ENCODE measurements at regions not wholly inside any gene's neighbourhood (a gene's known extent, or its start where the extent isn't known, plus 50 kb on each side); places are given as distances from the start of the nearest gene placed in this dataset.
A peak's percentile ranks its signal among the peaks of the same experiment; 100 is the strongest.

- no peak overlapping the region for H3K27ac ChIP-seq (ENCODE audit: low read depth, low read length)
- no peaks in the 10 kb centered on the region for H3K79me2 ChIP-seq (ENCODE audit: control insufficient read depth, insufficient read depth, low read length, unreplicated experiment)
- peaks cover 14% of the 10 kb centered on the region; the same call in 1 of the 2 replicates for H3K27me3 ChIP-seq (ENCODE audit: insufficient read depth, low read length)
- no peaks in the 10 kb centered on the region for H3K4me1 ChIP-seq (ENCODE audit: control insufficient read depth, insufficient read depth, low read length, unreplicated experiment)
- no peak overlapping the region for H3K4me3 ChIP-seq (ENCODE audit: low read depth, low read length)
- no peak overlapping the region for H2AFZ ChIP-seq (ENCODE audit: low read length, unreplicated experiment)
- H3K36me3 ChIP-seq (ENCODE audit: insufficient read depth, low read length), result no peaks in the 10 kb centered on the region
Observed at GRCh38 chr2:238777369-238778067, 70.4 kb upstream of the TWIST2 start.

- no peak overlapping the region for H3K27ac ChIP-seq (ENCODE audit: low read depth, low read length)
- 0 out of 2 replicates have a peak, but pooled peaks cover 2% of the 10 kb centered on the region for H3K27me3 ChIP-seq (ENCODE audit: insufficient read depth, low read length)
- no peaks in the 10 kb centered on the region for H3K36me3 ChIP-seq (ENCODE audit: insufficient read depth, low read length)
- peak overlapping the region; percentile 50 for H3K4me3 ChIP-seq (ENCODE audit: low read depth, low read length)
- no peaks in the 10 kb centered on the region for H3K79me2 ChIP-seq (ENCODE audit: control insufficient read depth, insufficient read depth, low read length, unreplicated experiment)
- H2AFZ ChIP-seq (ENCODE audit: low read length, unreplicated experiment), result peak overlapping the region; percentile 33
- no peaks in the 10 kb centered on the region for H3K4me1 ChIP-seq (ENCODE audit: control insufficient read depth, insufficient read depth, low read length, unreplicated experiment)
Observed at GRCh38 chr2:238784671-238785527, 63.0 kb upstream of the TWIST2 start.

- Histone ChIP-seq H3K4me3 (ENCODE audit: low read depth, low read length) (no peak overlapping the region), H3K36me3 (ENCODE audit: insufficient read depth, low read length) (no peaks in the 10 kb centered on the region), H2AFZ (ENCODE audit: low read length, unreplicated experiment) (no peak overlapping the region), H3K4me1 (ENCODE audit: control insufficient read depth, insufficient read depth, low read length, unreplicated experiment) (no peaks in the 10 kb centered on the region), H3K27me3 (ENCODE audit: insufficient read depth, low read length) (peaks cover 7% of the 10 kb centered on the region; the same call in 1 of the 2 replicates), H3K27ac (ENCODE audit: low read depth, low read length) (no peak overlapping the region), H3K79me2 (ENCODE audit: control insufficient read depth, insufficient read depth, low read length, unreplicated experiment) (no peaks in the 10 kb centered on the region)
Observed at GRCh38 chr2:238785528-238785860, 62.4 kb upstream of the TWIST2 start.

- no peaks in the 10 kb centered on the region for H3K36me3 ChIP-seq (ENCODE audit: insufficient read depth, low read length)
- H2AFZ ChIP-seq (ENCODE audit: low read length, unreplicated experiment), result no peak overlapping the region
- no peaks in the 10 kb centered on the region for H3K79me2 ChIP-seq (ENCODE audit: control insufficient read depth, insufficient read depth, low read length, unreplicated experiment)
- no peak overlapping the region for H3K4me3 ChIP-seq (ENCODE audit: low read depth, low read length)
- no peaks in the 10 kb centered on the region for H3K4me1 ChIP-seq (ENCODE audit: control insufficient read depth, insufficient read depth, low read length, unreplicated experiment)
- H3K27ac ChIP-seq (ENCODE audit: low read depth, low read length), result no peak overlapping the region
- peaks cover 13% of the 10 kb centered on the region; the same call in 1 of the 2 replicates for H3K27me3 ChIP-seq (ENCODE audit: insufficient read depth, low read length)
Observed at GRCh38 chr2:238786379-238786778, 61.5 kb upstream of the TWIST2 start.

- Histone ChIP-seq H3K27me3 (ENCODE audit: insufficient read depth, low read length) (peaks cover 15% of the 10 kb centered on the region; the same call in 1 of the 2 replicates), H3K4me1 (ENCODE audit: control insufficient read depth, insufficient read depth, low read length, unreplicated experiment) (no peaks in the 10 kb centered on the region), H2AFZ (ENCODE audit: low read length, unreplicated experiment) (no peak overlapping the region), H3K36me3 (ENCODE audit: insufficient read depth, low read length) (no peaks in the 10 kb centered on the region), H3K79me2 (ENCODE audit: control insufficient read depth, insufficient read depth, low read length, unreplicated experiment) (no peaks in the 10 kb centered on the region), H3K4me3 (ENCODE audit: low read depth, low read length) (no peak overlapping the region), H3K27ac (ENCODE audit: low read depth, low read length) (no peak overlapping the region)
Observed at GRCh38 chr2:238786792-238787490, 60.9 kb upstream of the TWIST2 start.

- no peaks in the 10 kb centered on the region for H3K79me2 ChIP-seq (ENCODE audit: control insufficient read depth, insufficient read depth, low read length, unreplicated experiment)
- no peak overlapping the region for H3K27ac ChIP-seq (ENCODE audit: low read depth, low read length)
- H2AFZ ChIP-seq (ENCODE audit: low read length, unreplicated experiment), result no peak overlapping the region
Observed at GRCh38 chr2:238787501-238787900, 60.4 kb upstream of the TWIST2 start.

GRCh38 chr2:238789317-238789806 is 58.5 kb upstream of the TWIST2 start:
- Histone ChIP-seq H3K4me3 (ENCODE audit: low read depth, low read length) (no peak overlapping the region), H3K36me3 (ENCODE audit: insufficient read depth, low read length) (no peaks in the 10 kb centered on the region), H3K4me1 (ENCODE audit: control insufficient read depth, insufficient read depth, low read length, unreplicated experiment) (no peaks in the 10 kb centered on the region), H3K27me3 (ENCODE audit: insufficient read depth, low read length) (peaks cover 15% of the 10 kb centered on the region; the same call in 1 of the 2 replicates), H3K27ac (ENCODE audit: low read depth, low read length) (no peak overlapping the region), H2AFZ (ENCODE audit: low read length, unreplicated experiment) (no peak overlapping the region), H3K79me2 (ENCODE audit: control insufficient read depth, insufficient read depth, low read length, unreplicated experiment) (no peaks in the 10 kb centered on the region)

More at GRCh38 chr2:238787501-238787900, 60.4 kb upstream of the TWIST2 start:
- no peaks in the 10 kb centered on the region for H3K4me1 ChIP-seq (ENCODE audit: control insufficient read depth, insufficient read depth, low read length, unreplicated experiment)
- H3K27me3 ChIP-seq (ENCODE audit: insufficient read depth, low read length), result peaks cover 15% of the 10 kb centered on the region; the same call in 1 of the 2 replicates
- no peak overlapping the region for H3K4me3 ChIP-seq (ENCODE audit: low read depth, low read length)
- no peaks in the 10 kb centered on the region for H3K36me3 ChIP-seq (ENCODE audit: insufficient read depth, low read length)

GRCh38 chr2:238790126-238790832 is 57.6 kb upstream of the TWIST2 start:
- Histone ChIP-seq H2AFZ (ENCODE audit: low read length, unreplicated experiment) (no peak overlapping the region), H3K4me3 (ENCODE audit: low read depth, low read length) (no peak overlapping the region), H3K4me1 (ENCODE audit: control insufficient read depth, insufficient read depth, low read length, unreplicated experiment) (no peaks in the 10 kb centered on the region), H3K27ac (ENCODE audit: low read depth, low read length) (no peak overlapping the region), H3K27me3 (ENCODE audit: insufficient read depth, low read length) (peaks cover 15% of the 10 kb centered on the region; the same call in 1 of the 2 replicates), H3K79me2 (ENCODE audit: control insufficient read depth, insufficient read depth, low read length, unreplicated experiment) (no peaks in the 10 kb centered on the region), H3K36me3 (ENCODE audit: insufficient read depth, low read length) (no peaks in the 10 kb centered on the region)

GRCh38 chr2:238790833-238791230 is 57.1 kb upstream of the TWIST2 start:
- Histone ChIP-seq H2AFZ (ENCODE audit: low read length, unreplicated experiment) (no peak overlapping the region), H3K27me3 (ENCODE audit: insufficient read depth, low read length) (peaks cover 15% of the 10 kb centered on the region; the same call in 1 of the 2 replicates), H3K4me1 (ENCODE audit: control insufficient read depth, insufficient read depth, low read length, unreplicated experiment) (no peaks in the 10 kb centered on the region), H3K79me2 (ENCODE audit: control insufficient read depth, insufficient read depth, low read length, unreplicated experiment) (no peaks in the 10 kb centered on the region), H3K27ac (ENCODE audit: low read depth, low read length) (no peak overlapping the region), H3K4me3 (ENCODE audit: low read depth, low read length) (no peak overlapping the region), H3K36me3 (ENCODE audit: insufficient read depth, low read length) (no peaks in the 10 kb centered on the region)

GRCh38 chr2:238791354-238791753 is 56.5 kb upstream of the TWIST2 start:
- Histone ChIP-seq H3K27ac (ENCODE audit: low read depth, low read length) (no peak overlapping the region), H3K36me3 (ENCODE audit: insufficient read depth, low read length) (no peaks in the 10 kb centered on the region), H2AFZ (ENCODE audit: low read length, unreplicated experiment) (no peak overlapping the region), H3K79me2 (ENCODE audit: control insufficient read depth, insufficient read depth, low read length, unreplicated experiment) (no peaks in the 10 kb centered on the region), H3K4me1 (ENCODE audit: control insufficient read depth, insufficient read depth, low read length, unreplicated experiment) (no peaks in the 10 kb centered on the region), H3K4me3 (ENCODE audit: low read depth, low read length) (no peak overlapping the region), H3K27me3 (ENCODE audit: insufficient read depth, low read length) (peaks cover 16% of the 10 kb centered on the region; the same call in 1 of the 2 replicates)

All from ACC112 (cell line).